MV-4-11 (cell line): ENCODE measurements at regions not wholly inside any gene's neighbourhood (a gene's known extent, or its start where the extent isn't known, plus 50 kb on each side); places are given as distances from the start of the nearest gene placed in this dataset.

ENCODE experiments used
- DNase-seq: peaks from one replicate; lab custom pipeline; 2025; lab: John Stamatoyannopoulos, UW

- no peak for DNase-seq
Measured at GRCh38 chr18:78679613-78680260, 299.9 kb upstream of the SALL3 start.

GRCh38 chr18:78681396-78681795 is 298.2 kb upstream of the SALL3 start:
- no peak for DNase-seq

GRCh38 chr18:78681934-78682333 is 297.7 kb upstream of the SALL3 start:
- DNase-seq = no peak

GRCh38 chr18:78682716-78683115 is 296.9 kb upstream of the SALL3 start:
- no peak for DNase-seq

GRCh38 chr18:78683191-78684010 is 296.2 kb upstream of the SALL3 start:
- no peak for DNase-seq

- no peak for DNase-seq
Measured at GRCh38 chr18:78685250-78685979, 294.2 kb upstream of the SALL3 start.

- no peak for DNase-seq
Measured at GRCh38 chr18:78685980-78686530, 293.6 kb upstream of the SALL3 start.

- DNase-seq = no peak
Measured at GRCh38 chr18:78686976-78687685, 292.5 kb upstream of the SALL3 start.

GRCh38 chr18:78687736-78688135 is 291.9 kb upstream of the SALL3 start:
- no peak for DNase-seq

GRCh38 chr18:78688249-78688648 is 291.4 kb upstream of the SALL3 start:
- no peak for DNase-seq

GRCh38 chr18:78688916-78689315 is 290.7 kb upstream of the SALL3 start:
- no peak for DNase-seq

GRCh38 chr18:78689606-78690005 is 290.0 kb upstream of the SALL3 start:
- no peak for DNase-seq

- DNase-seq = no peak
Measured at GRCh38 chr18:78692105-78692504, 287.5 kb upstream of the SALL3 start.

- DNase-seq = no peak
Measured at GRCh38 chr18:78693429-78693828, 286.2 kb upstream of the SALL3 start.

GRCh38 chr18:78696698-78697435 is 282.8 kb upstream of the SALL3 start:
- DNase-seq = no peak

GRCh38 chr18:78697446-78697845 is 282.2 kb upstream of the SALL3 start:
- no peak for DNase-seq

- DNase-seq = no peak
Measured at GRCh38 chr18:78698914-78699313, 280.7 kb upstream of the SALL3 start.

GRCh38 chr18:78699499-78699898 is 280.1 kb upstream of the SALL3 start:
- DNase-seq = no peak

- no peak for DNase-seq
Measured at GRCh38 chr18:78701771-78702396, 277.7 kb upstream of the SALL3 start.

GRCh38 chr18:78703291-78703690 is 276.3 kb upstream of the SALL3 start:
- DNase-seq = no peak

- no peak for DNase-seq
Measured at GRCh38 chr18:78704971-78705461, 274.6 kb upstream of the SALL3 start.
